SK-N-SH (cell line): ENCODE measurements at regions not wholly inside any gene's neighbourhood (a gene's known extent, or its start where the extent isn't known, plus 50 kb on each side); places are given as distances from the start of the nearest gene placed in this dataset.

ENCODE experiments used
- CTCF ChIA-PET: fragments of 300-600, 350-600 bp; formaldehyde crosslinking; extraction: SDS; loops from one replicate; lab custom pipeline; 2021; lab: Yijun Ruan, JAX
- POLR2A ChIA-PET: fragments of 350-600 bp; sonication (Branson Sonifier 250); formaldehyde crosslinking; extraction: SDS; loops from one replicate; lab custom pipeline; 2020; ENCODE audit warnings: antibody characterized with exemption, inconsistent platforms; lab: Yijun Ruan, JAX
- DNase-seq: peaks from one replicate; pipeline ENCODE4 v3.0.0; 2012
- H2AFZ ChIP-seq: fragments of 200-600 bp; sonication (generic); 2 replicates; pipeline ENCODE4 v1.8.1; 2016; ENCODE audit warnings: antibody characterized with exemption, mild to moderate bottlenecking, low read depth
- H3F3A ChIP-seq: fragments of 200-600 bp; sonication (generic); replicated peaks from 2 replicates; pipeline ENCODE3; 2016; ENCODE audit warnings: antibody characterized with exemption, mild to moderate bottlenecking; ENCODE audit not compliant: insufficient read depth
- H3K27ac ChIP-seq, 2 experiments: fragments of 200-500 bp in 1 of 2; fragments of 200-600 bp in 1 of 2; sonication (Bioruptor generic) in 1 of 2; sonication (generic), shearing (Covaris generic) in 1 of 2; 2 replicates each; pipeline versions ENCODE4 v1.5.1 to v1.6.1; 2014 to 2016; ENCODE audit warnings: low read depth in 2 of 2, inconsistent platforms in 1 of 2, low read length in 1 of 2, mild to moderate bottlenecking in 1 of 2, mixed read lengths in 1 of 2
- H3K27me3 ChIP-seq: fragments of 200-600 bp; sonication (generic), shearing (Covaris generic); 2 replicates; pipeline ENCODE4 v1.6.1; 2016; ENCODE audit warnings: mixed run types; ENCODE audit not compliant: insufficient read depth
- H3K36me3 ChIP-seq, 2 experiments: fragments of 200-500 bp in 1 of 2; fragments of 200-600 bp in 1 of 2; sonication (Bioruptor generic) in 1 of 2; sonication (generic) in 1 of 2; replicated peaks in 1 of 2; 2 replicates each; pipeline versions ENCODE3 to v1.5.1; 2014 to 2016; ENCODE audit warnings: low read length in 1 of 2, mild to moderate bottlenecking in 1 of 2; ENCODE audit not compliant: insufficient read depth in 2 of 2, control insufficient read depth in 1 of 2
- H3K4me1 ChIP-seq, 2 experiments: fragments of 200-500 bp in 1 of 2; fragments of 200-600 bp in 1 of 2; sonication (Bioruptor generic) in 1 of 2; sonication (generic), shearing (Covaris generic) in 1 of 2; 2 replicates each; pipeline versions ENCODE4 v1.5.1 to v1.6.1; 2014 to 2016; ENCODE audit warnings: low read depth in 1 of 2, low read length in 1 of 2, mixed run types in 1 of 2; ENCODE audit not compliant: insufficient read depth in 2 of 2, control insufficient read depth in 1 of 2
- H3K4me2 ChIP-seq: fragments of 200-600 bp; sonication (generic), shearing (Covaris generic); 2 replicates; pipeline ENCODE4 v1.6.1; 2017; ENCODE audit warnings: mixed run types
- H3K4me3 ChIP-seq, 2 experiments: fragments of 200-500 bp in 1 of 2; fragments of 200-600 bp in 1 of 2; sonication (Bioruptor generic) in 1 of 2; sonication (generic), shearing (Covaris generic) in 1 of 2; 2 replicates each; pipeline versions ENCODE4 v1.5.1 to v1.8.1; 2014 to 2016; ENCODE audit warnings: low read depth in 2 of 2, inconsistent platforms in 1 of 2, low read length in 1 of 2, mild to moderate bottlenecking in 1 of 2, mixed read lengths in 1 of 2, moderate library complexity in 1 of 2
- H3K79me2 ChIP-seq: fragments of 200-600 bp; sonication (generic); 2 replicates; pipeline ENCODE4 v1.8.1; 2017; ENCODE audit warnings: mild to moderate bottlenecking; ENCODE audit not compliant: insufficient read depth
- H3K9ac ChIP-seq: fragments of 200-600 bp; sonication (generic); 2 replicates; pipeline ENCODE4 v1.6.1; 2017; ENCODE audit warnings: mixed run types
- H3K9me2 ChIP-seq: fragments of 200-600 bp; sonication (generic); 2 replicates; pipeline ENCODE4 v1.6.1; 2017; ENCODE audit warnings: mixed run types
- H3K9me3 ChIP-seq: fragments of 200-600 bp; sonication (generic); 2 replicates; pipeline ENCODE4 v1.6.1; 2017; ENCODE audit warnings: mixed run types, mild to moderate bottlenecking, moderate library complexity
- H4K20me1 ChIP-seq: fragments of 200-600 bp; sonication (generic); 2 replicates; pipeline ENCODE4 v1.6.1; 2017; ENCODE audit warnings: mild to moderate bottlenecking, mixed run types; ENCODE audit not compliant: insufficient read depth
- CTCF ChIP-seq: fragments of 200-600 bp; sonication (generic); IDR thresholded peaks from 2 replicates; pipeline ENCODE4 v1.6.1; 2017; ENCODE audit warnings: antibody characterized with exemption, mild to moderate bottlenecking, moderate library complexity
- ELF1 ChIP-seq: IDR thresholded peaks from 2 replicates; pipeline ENCODE4 v1.4.0; 2012
- EP300 ChIP-seq, 2 experiments: IDR thresholded peaks; 2 replicates each; pipeline versions ENCODE4 v1.4.0 to v1.6.1; 2012; ENCODE audit warnings: borderline replicate concordance in 1 of 2, low read depth in 1 of 2, low read length in 1 of 2
- FOSL2 ChIP-seq: IDR thresholded peaks from 2 replicates; pipeline ENCODE4 v1.4.0; 2012; ENCODE audit warnings: low read depth, mild to moderate bottlenecking, moderate library complexity, borderline replicate concordance
- FOXJ3 ChIP-seq: sonication (generic); formaldehyde crosslinking; IDR thresholded peaks from 2 replicates; pipeline ENCODE4 v1.5.1; 2020; ENCODE audit warnings: mild to moderate bottlenecking, missing genetic modification reagents
- FOXM1 ChIP-seq: IDR thresholded peaks from 2 replicates; pipeline ENCODE4 v1.4.0; 2012; ENCODE audit warnings: low read depth, mild to moderate bottlenecking
- JUND ChIP-seq: IDR thresholded peaks from 2 replicates; pipeline ENCODE4 v1.4.0; 2012
- MEF2A ChIP-seq: IDR thresholded peaks from 2 replicates; pipeline ENCODE4 v1.4.0; 2012; ENCODE audit warnings: low read depth, borderline replicate concordance
- NFIC ChIP-seq: IDR thresholded peaks from 2 replicates; pipeline ENCODE4 v1.4.0; 2012; ENCODE audit warnings: borderline replicate concordance
- NRF1 ChIP-seq: IDR thresholded peaks from 2 replicates; pipeline ENCODE4 v1.6.1; 2012; ENCODE audit warnings: low read depth, mild to moderate bottlenecking, low read length
- POLR2AphosphoS5 ChIP-seq: IDR thresholded peaks from 2 replicates; pipeline ENCODE4 v1.6.1; 2012; ENCODE audit warnings: low read depth, low read length
- RCOR1 ChIP-seq: fragments of 150-350 bp; IDR thresholded peaks from 2 replicates; pipeline ENCODE4 v1.6.1; 2017; ENCODE audit warnings: antibody characterized with exemption, low read length
- SMC3 ChIP-seq: IDR thresholded peaks from 2 replicates; pipeline ENCODE4 v1.6.1; 2012; ENCODE audit warnings: low read depth, low read length, improper control_type of control experiment
- TAF1 ChIP-seq: IDR thresholded peaks from 2 replicates; pipeline ENCODE4 v1.6.1; 2012; ENCODE audit warnings: low read depth, mild to moderate bottlenecking, low read length, moderate library complexity, borderline replicate concordance
- TEAD4 ChIP-seq: IDR thresholded peaks from 2 replicates; pipeline ENCODE4 v1.4.0; 2012; ENCODE audit warnings: mild to moderate bottlenecking, borderline replicate concordance; ENCODE audit not compliant: insufficient read depth
- USF1 ChIP-seq: IDR thresholded peaks from 2 replicates; pipeline ENCODE4 v1.4.0; 2012; ENCODE audit warnings: low read depth, borderline replicate concordance
- USF2 ChIP-seq: fragments of 150-350 bp; IDR thresholded peaks from 2 replicates; pipeline ENCODE4 v1.6.1; 2017; ENCODE audit warnings: antibody characterized with exemption, low read length, low read depth, borderline replicate concordance
- WGBS: methylation state at CpG from one replicate; pipeline ENCODE4 v1.1.6; 2017; ENCODE audit warnings: low lambda C conversion rate; 5-methylcytosine and 5-hydroxymethylcytosine counted together
- TF ChIP-seq, protein P1 (sequence below): IDR thresholded peaks from 2 replicates; pipeline ENCODE4 v1.6.1; 2012; ENCODE audit warnings: mild to moderate bottlenecking, low read depth, low read length, moderate library complexity

- 65% methylated on average over 6 of the region's 6 CpGs for whole genome bisulfite sequencing
- H2AFZ ChIP-seq, result no peak overlapping the region
- TF ChIP-seq SMC3 (no peak), FOSL2 (no peak), RCOR1 (no peak), CTCF (no peak), ELF1 (no peak), NRF1 (no peak), POLR2AphosphoS5 (no peak), TEAD4 (no peak), MEF2A (no peak), USF1 (no peak), FOXJ3 (CRISPR knock-in tag) (no peak), FOXM1 (no peak), EP300 (IDR thresholded peaks at IDR 0.05; ENCODE audit: borderline replicate concordance in 1 of 2, low read depth in 1 of 2, low read length in 1 of 2) (no peak), TAF1 (no peak), JUND (no peak), USF2 (no peak), NFIC (no peak)
- TF ChIP-seq, protein P1, sequence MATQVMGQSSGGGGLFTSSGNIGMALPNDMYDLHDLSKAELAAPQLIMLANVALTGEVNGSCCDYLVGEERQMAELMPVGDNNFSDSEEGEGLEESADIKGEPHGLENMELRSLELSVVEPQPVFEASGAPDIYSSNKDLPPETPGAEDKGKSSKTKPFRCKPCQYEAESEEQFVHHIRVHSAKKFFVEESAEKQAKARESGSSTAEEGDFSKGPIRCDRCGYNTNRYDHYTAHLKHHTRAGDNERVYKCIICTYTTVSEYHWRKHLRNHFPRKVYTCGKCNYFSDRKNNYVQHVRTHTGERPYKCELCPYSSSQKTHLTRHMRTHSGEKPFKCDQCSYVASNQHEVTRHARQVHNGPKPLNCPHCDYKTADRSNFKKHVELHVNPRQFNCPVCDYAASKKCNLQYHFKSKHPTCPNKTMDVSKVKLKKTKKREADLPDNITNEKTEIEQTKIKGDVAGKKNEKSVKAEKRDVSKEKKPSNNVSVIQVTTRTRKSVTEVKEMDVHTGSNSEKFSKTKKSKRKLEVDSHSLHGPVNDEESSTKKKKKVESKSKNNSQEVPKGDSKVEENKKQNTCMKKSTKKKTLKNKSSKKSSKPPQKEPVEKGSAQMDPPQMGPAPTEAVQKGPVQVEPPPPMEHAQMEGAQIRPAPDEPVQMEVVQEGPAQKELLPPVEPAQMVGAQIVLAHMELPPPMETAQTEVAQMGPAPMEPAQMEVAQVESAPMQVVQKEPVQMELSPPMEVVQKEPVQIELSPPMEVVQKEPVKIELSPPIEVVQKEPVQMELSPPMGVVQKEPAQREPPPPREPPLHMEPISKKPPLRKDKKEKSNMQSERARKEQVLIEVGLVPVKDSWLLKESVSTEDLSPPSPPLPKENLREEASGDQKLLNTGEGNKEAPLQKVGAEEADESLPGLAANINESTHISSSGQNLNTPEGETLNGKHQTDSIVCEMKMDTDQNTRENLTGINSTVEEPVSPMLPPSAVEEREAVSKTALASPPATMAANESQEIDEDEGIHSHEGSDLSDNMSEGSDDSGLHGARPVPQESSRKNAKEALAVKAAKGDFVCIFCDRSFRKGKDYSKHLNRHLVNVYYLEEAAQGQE, result no peak
- TF ChIP-seq, all 33 proteins: peak for 0
- no peaks in the 10 kb centered on the region for H3K79me2 ChIP-seq
- no peak overlapping the region for H3K9ac ChIP-seq
- H3K9me2 ChIP-seq, result no peaks in the 10 kb centered on the region
- no peak overlapping the region for H3K4me2 ChIP-seq
- DNase-seq, result no peak
- H3F3A ChIP-seq, result no peaks in the 10 kb centered on the region
- H3K4me3 ChIP-seq, result no peak overlapping the region
- ChIA-PET POLR2A (no interaction called here), CTCF (interaction anchor here (0.6 to 0.8 kb wide), 2 partner anchors 10 to 13 kb away, joined by 3 read pairs; no protein-coding TSS in a partner anchor)
- H3K36me3 ChIP-seq, result no peaks in the 10 kb centered on the region
- no peak overlapping the region for H3K27ac ChIP-seq
- peaks cover 0 to 3% of the 10 kb centered on the region in 2 experiments; a peak in 2 of 4 replicates for H3K4me1 ChIP-seq
- no peaks in the 10 kb centered on the region for H3K9me3 ChIP-seq
- H3K27me3 ChIP-seq, result no peaks in the 10 kb centered on the region; the same call in 1 of the 2 replicates
- no peaks in the 10 kb centered on the region for H4K20me1 ChIP-seq
Measured at GRCh38 chr12:11517080-11517479, 121.7 kb upstream of the PRB2 start.
